Endothelial cell of umbilical vein (primary cell): ENCODE measurements at regions not wholly inside any gene's neighbourhood (a gene's known extent, or its start where the extent isn't known, plus 50 kb on each side); places are given as distances from the start of the nearest gene placed in this dataset.

ENCODE experiments used
- CTCF ChIP-seq, 2 donors: IDR thresholded peaks; 1 replicate in 1 of 2; 2 replicates in 1 of 2; pipeline ENCODE4 v1.5.1; 2011; ENCODE audit warnings: low read length in 2 of 2, mild to moderate bottlenecking in 2 of 2, moderate library complexity in 2 of 2, control low read depth in 1 of 2, inconsistent platforms in 1 of 2, low read depth in 1 of 2; ENCODE audit not compliant: insufficient read depth in 1 of 2; ENCODE audit errors: extremely low read depth in 1 of 2
- EZH2 ChIP-seq: IDR thresholded peaks from 2 replicates; pipeline ENCODE4 v1.6.1; 2012; ENCODE audit warnings: borderline replicate concordance, low read depth, mild to moderate bottlenecking, moderate library complexity, low read length, inconsistent platforms; ENCODE audit not compliant: severe bottlenecking
- POLR2A ChIP-seq: IDR thresholded peaks from 2 replicates; pipeline ENCODE4 v1.6.1; 2012; ENCODE audit warnings: low read depth, mild to moderate bottlenecking, control low read depth, low read length
- POLR2AphosphoS5 ChIP-seq: IDR thresholded peaks from 2 replicates; pipeline ENCODE4 v1.6.1; 2012; ENCODE audit warnings: low read depth, mild to moderate bottlenecking, control low read depth, low read length, moderate library complexity; ENCODE audit not compliant: insufficient read depth

DNA sequence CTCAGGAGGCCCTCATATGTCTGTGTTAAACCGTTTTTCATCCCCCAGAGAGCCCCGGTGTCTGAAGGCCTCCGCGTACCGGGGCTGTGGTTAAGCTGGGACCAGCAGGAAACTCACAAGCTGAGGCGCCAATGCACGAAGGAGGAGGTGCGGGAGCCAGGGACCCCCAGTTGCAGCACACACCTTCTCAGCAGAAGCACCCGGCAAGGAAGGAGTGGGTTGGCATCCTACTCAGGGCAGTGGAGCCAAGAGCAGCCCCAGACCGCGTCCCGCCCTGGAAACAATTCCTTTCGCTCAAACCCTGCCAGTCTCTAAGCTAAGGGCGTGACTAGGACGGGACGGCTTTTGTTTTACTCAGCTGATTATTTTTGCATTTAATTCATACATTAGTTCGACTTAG lies 726.9 kb downstream of the BRD1 start:
- TF ChIP-seq CTCF (IDR thresholded peaks at IDR 0.05; ENCODE audit: extremely low read depth in 1 of 2, insufficient read depth in 1 of 2, low read depth in 1 of 2, low read length in 2 of 2) (no peak), EZH2 (no peak), POLR2A (no peak), POLR2AphosphoS5 (no peak)
